ENCODE measurements at regions not wholly inside any gene's neighbourhood (a gene's known extent, or its start where the extent isn't known, plus 50 kb on each side); places are given as distances from the start of the nearest gene placed in this dataset.

- TF ChIP-seq PATZ1 (CRISPR knock-in tag; IDR thresholded peaks at IDR 0.05; ENCODE audit: borderline replicate concordance), result no peak
- no peak for TF ChIP-seq SNAI2 (CRISPR knock-in tag; IDR thresholded peaks at IDR 0.05)
- no peak for TF ChIP-seq ESRRG (CRISPR knock-in tag; IDR thresholded peaks at IDR 0.05)
- TF ChIP-seq ZC3H10 (CRISPR knock-in tag; IDR thresholded peaks at IDR 0.05), result no peak
- TF ChIP-seq ARNTL (CRISPR knock-in tag; IDR thresholded peaks at IDR 0.05; ENCODE audit: borderline replicate concordance, low read depth), result no peak
- TF ChIP-seq ISL1 (CRISPR knock-in tag; IDR thresholded peaks at IDR 0.05), result no peak
- no peak for TF ChIP-seq TSHZ2 (CRISPR knock-in tag; IDR thresholded peaks at IDR 0.05)
Measured at GRCh38 chr14:21840765-21841164, 167.1 kb upstream of the OR4E1 start.
